ENCODE measurements at regions not wholly inside any gene's neighbourhood (a gene's known extent, or its start where the extent isn't known, plus 50 kb on each side); places are given as distances from the start of the nearest gene placed in this dataset.

DNA sequence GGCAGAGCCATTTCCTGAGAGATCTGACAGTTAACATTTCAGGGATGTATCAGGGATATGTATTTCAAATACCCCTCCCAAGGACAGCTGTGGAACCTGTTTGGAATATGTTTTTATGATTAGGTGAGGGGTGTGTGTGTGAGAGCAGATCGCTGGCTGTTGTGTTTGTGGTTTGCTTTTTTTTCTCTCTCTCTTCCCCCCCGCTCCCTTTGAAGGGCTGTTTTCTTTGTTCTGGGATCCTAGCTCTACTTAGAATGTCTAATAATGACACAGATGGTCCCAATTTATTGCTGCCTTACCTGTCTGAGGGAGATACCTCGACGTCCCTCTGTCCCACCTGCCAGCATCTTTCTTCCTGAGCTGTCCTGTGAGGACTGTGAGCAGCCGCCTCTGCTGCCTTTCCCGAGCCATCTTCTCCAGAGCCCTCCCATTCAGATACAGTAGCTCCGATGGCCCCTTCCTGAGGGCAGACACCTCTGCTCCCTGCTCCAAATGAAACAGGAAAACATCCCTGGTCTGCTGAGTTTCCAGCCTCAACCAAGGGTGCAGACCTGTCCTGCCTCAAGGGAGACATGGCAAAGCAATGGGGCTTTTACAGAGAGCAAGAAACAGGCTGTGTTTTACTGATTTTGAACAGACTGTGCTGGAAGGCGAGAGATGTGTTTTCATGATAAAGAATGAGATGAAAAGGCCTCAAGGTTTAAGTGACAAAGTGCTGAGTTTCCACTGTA lies 138.0 kb upstream of the TNR start:
- 40 to 53% methylated on average over 8 of the region's 8 CpGs for WGBS, 2 donors
- DNase-seq (ENCODE audit: low spot score in 2 of 2) = no peak
- intact Hi-C loops (cut with DNase I; ENCODE audit: low total_unique reads) = no loop called here
- no peak overlapping the region for H3K4me3 ChIP-seq (ENCODE audit: low read depth, poor library complexity, severe bottlenecking)
- no peak for TF ChIP-seq POLR2A (IDR thresholded peaks at IDR 0.05)
- TF ChIP-seq, protein P1, sequence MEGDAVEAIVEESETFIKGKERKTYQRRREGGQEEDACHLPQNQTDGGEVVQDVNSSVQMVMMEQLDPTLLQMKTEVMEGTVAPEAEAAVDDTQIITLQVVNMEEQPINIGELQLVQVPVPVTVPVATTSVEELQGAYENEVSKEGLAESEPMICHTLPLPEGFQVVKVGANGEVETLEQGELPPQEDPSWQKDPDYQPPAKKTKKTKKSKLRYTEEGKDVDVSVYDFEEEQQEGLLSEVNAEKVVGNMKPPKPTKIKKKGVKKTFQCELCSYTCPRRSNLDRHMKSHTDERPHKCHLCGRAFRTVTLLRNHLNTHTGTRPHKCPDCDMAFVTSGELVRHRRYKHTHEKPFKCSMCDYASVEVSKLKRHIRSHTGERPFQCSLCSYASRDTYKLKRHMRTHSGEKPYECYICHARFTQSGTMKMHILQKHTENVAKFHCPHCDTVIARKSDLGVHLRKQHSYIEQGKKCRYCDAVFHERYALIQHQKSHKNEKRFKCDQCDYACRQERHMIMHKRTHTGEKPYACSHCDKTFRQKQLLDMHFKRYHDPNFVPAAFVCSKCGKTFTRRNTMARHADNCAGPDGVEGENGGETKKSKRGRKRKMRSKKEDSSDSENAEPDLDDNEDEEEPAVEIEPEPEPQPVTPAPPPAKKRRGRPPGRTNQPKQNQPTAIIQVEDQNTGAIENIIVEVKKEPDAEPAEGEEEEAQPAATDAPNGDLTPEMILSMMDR (IDR thresholded peaks at IDR 0.05) = no peak

DNA sequence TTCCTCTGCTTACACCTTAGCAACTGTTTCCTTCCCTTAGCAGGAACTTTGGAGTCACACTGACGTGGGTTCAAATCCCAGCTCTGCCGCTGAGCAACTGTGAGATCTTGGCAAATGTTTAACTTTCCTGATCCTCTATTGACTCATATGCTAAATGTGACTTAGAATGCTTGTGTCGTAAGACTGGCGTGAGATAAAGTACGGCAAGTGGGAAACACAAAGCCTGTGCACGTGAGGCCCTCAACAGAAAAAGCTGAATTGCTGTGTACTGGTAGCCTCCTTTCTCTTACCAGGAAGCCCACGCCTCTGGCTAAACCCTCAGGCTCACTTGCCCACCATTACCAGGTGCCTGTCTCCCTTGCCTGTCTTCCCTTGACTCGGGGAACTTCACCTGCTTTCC lies 135.4 kb upstream of the TNR start:
- intact Hi-C loops (cut with DNase I; ENCODE audit: low total_unique reads) = loop anchor here (5.0 kb wide), 1 partner anchor 1049 kb away; no protein-coding TSS in a partner anchor
- DNase-seq (ENCODE audit: low spot score in 2 of 2) = no peak
- H3K4me3 ChIP-seq (ENCODE audit: low read depth, poor library complexity, severe bottlenecking) = no peak overlapping the region
- no peak for TF ChIP-seq POLR2A (IDR thresholded peaks at IDR 0.05)
- WGBS, 2 donors = 81 to 83% methylated on average over 8 of the region's 8 CpGs

DNA sequence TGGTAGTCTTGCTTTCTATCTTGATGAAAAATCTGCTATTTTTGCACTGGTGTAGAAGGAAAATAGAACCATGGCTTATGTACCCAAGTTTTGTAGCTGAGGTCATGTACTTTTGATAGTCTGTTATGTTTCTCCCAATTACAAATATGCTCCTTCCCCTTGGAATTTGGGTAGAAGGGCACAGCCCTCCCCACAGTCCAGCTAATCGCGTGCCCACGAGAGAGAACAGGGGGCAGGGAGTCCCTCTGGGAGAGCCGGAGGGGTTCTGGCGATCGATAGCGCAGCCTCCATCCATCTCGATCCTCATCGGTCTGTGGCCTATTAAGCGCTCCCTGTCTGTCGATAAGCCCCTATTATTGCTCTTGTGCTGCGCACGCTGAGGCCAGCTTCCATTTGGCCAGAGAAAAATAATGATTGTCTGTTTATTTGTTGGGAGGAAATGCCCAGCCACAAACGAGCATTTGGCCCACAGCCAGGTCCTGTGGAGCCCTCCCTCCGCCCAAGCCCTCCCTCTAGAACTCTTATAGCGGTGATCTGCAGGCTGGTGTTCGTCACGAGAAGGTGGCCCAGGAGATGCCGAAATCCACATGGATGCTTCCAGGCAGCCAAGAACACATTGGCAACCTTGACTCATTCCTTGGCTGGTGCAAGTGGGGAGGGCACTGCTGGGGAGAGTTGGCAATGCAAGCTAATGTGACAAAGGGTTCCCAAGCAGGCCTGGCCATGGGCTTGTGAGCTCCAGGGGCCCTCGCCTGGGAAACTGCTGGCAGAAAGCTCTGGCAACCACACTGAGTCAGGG lies 134.7 kb upstream of the TNR start:
- no peak for TF ChIP-seq POLR2A (IDR thresholded peaks at IDR 0.05)
- TF ChIP-seq, protein P1 (IDR thresholded peaks at IDR 0.05) = no peak
- H3K4me3 ChIP-seq (ENCODE audit: low read depth, poor library complexity, severe bottlenecking) = no peak overlapping the region
- DNase-seq (ENCODE audit: low spot score in 2 of 2) = no peak
- 81 to 87% methylated on average over 20 of the region's 20 CpGs for WGBS, 2 donors
- intact Hi-C loops (cut with DNase I; ENCODE audit: low total_unique reads) = loop anchor here (5.0 kb wide), 1 partner anchor 1049 kb away; no protein-coding TSS in a partner anchor

DNA sequence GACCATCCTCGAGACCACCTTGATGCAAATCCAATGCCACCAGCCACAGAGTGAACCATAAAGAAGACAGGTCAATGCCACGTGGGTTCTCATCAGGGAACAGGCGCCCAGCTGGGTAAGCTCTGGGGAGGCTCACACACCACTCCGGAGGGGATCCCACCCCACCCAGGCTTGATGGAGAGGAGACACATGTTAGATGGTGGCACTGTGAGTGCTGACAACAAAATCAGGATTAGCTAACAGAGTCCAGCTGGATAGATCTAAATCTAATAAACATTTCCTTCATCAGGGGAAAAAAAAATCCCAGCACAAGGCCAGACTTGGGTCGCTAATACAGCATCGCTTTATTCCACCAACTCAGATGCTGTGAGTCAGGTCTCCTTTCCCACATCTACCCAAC lies 132.2 kb upstream of the TNR start:
- intact Hi-C loops (cut with DNase I; ENCODE audit: low total_unique reads) = loop anchor here (5.0 kb wide), 1 partner anchor 1052 kb away; no protein-coding TSS in a partner anchor

DNA sequence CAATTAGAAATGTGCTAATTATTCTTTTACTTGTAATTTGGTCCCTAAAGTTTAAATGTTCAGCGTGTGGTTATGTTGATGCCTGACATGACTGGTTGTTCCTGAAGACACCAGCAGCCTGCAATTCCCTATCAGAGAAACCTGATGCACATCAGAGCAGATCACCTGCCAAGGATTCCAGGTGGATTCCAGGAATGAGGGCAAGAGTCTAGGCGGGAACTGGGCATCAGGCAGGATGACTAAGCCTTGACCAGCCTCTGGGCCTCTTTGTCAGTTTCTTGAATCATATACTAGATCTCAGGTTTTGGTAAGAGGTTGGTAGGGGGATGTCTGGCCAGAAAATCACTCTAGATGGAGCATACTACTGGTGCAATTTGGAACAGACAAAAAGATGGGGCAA lies 130.7 kb upstream of the TNR start:
- intact Hi-C loops (cut with DNase I; ENCODE audit: low total_unique reads) = no loop called here
- TF ChIP-seq, protein P1 (IDR thresholded peaks at IDR 0.05) = no peak
- no peak for TF ChIP-seq POLR2A (IDR thresholded peaks at IDR 0.05)
- no peak overlapping the region for H3K4me3 ChIP-seq (ENCODE audit: low read depth, poor library complexity, severe bottlenecking)
- DNase-seq (ENCODE audit: low spot score in 2 of 2) = no peak
- 82 to 83% methylated on average over 2 of the region's 2 CpGs for WGBS, 2 donors

More for the DNA sequence above, 132.2 kb upstream of the TNR start:
- no peak for TF ChIP-seq POLR2A (IDR thresholded peaks at IDR 0.05)
- TF ChIP-seq, protein P1 (IDR thresholded peaks at IDR 0.05) = no peak
- H3K4me3 ChIP-seq (ENCODE audit: low read depth, poor library complexity, severe bottlenecking) = no peak overlapping the region
- DNase-seq (ENCODE audit: low spot score in 2 of 2) = no peak
- 81 to 87% methylated on average over 6 of the region's 6 CpGs for WGBS, 2 donors

DNA sequence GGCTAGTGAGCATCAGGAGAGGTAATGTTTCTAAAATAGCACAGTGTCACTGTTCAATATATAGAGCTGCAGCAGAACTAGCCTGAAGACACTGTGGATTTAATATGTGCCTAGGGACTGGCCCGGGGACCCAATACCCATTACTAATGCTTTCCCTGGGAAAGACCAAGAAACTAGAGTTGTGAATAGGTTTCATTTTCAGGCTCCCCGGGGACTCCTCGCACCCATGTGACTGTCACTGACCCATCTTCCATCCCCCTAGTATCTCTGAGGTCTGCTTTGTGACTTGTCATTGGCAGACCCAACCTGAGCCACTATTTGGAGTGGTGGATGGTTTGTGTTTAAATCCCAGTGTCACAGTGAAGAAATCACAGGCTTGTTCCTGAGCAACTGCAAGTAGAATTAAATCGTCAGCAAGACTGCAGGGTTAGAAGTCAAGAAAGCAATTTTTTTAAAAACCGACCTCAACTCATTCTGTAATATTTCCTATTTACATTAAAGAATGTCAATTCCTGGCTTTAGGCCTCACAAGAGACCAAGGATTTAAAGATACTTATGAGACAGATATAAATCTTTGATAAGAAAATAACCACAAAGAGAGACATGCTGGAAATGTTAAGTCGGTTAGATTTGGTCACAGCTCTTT lies 130.0 kb upstream of the TNR start:
- TF ChIP-seq, protein P1 (IDR thresholded peaks at IDR 0.05) = no peak
- no peak for TF ChIP-seq POLR2A (IDR thresholded peaks at IDR 0.05)
- DNase-seq (ENCODE audit: low spot score in 2 of 2) = no peak
- intact Hi-C loops (cut with DNase I; ENCODE audit: low total_unique reads) = no loop called here
- no peak overlapping the region for H3K4me3 ChIP-seq (ENCODE audit: low read depth, poor library complexity, severe bottlenecking)
- 70 to 77% methylated on average over 6 of the region's 6 CpGs for WGBS, 2 donors
